Mucosa of stomach (tissue), 1 donor: ENCODE measurements at regions not wholly inside any gene's neighbourhood (a gene's known extent, or its start where the extent isn't known, plus 50 kb on each side); places are given as distances from the start of the nearest gene placed in this dataset.

Experiments used
- H3K27me3 ChIP-seq: one replicate; pipeline ENCODE4 v1.7.0; 2013; ENCODE audit warnings: mild to moderate bottlenecking, low read length; ENCODE audit not compliant: control insufficient read depth, insufficient read depth
- H3K36me3 ChIP-seq: one replicate; pipeline ENCODE4 v1.7.0; 2013; ENCODE audit warnings: low read length; ENCODE audit not compliant: control insufficient read depth, insufficient read depth
- H3K4me1 ChIP-seq: one replicate; pipeline ENCODE4 v1.7.0; 2013; ENCODE audit warnings: mild to moderate bottlenecking, low read length; ENCODE audit not compliant: control insufficient read depth, insufficient read depth
- H3K4me3 ChIP-seq: one replicate; pipeline ENCODE4 v1.7.0; 2013; ENCODE audit warnings: low read length
- H3K9ac ChIP-seq: one replicate; pipeline ENCODE4 v1.7.0; 2013; ENCODE audit warnings: mild to moderate bottlenecking, low read length, moderate library complexity
- H3K9me3 ChIP-seq: one replicate; pipeline ENCODE4 v1.7.0; 2013; ENCODE audit warnings: mild to moderate bottlenecking, low read length, moderate library complexity; ENCODE audit not compliant: control insufficient read depth
- donor health status: Pancreatic carcinoma.

- no peaks in the 10 kb centered on the region for H3K36me3 ChIP-seq
- H3K27me3 ChIP-seq, result no peaks in the 10 kb centered on the region
- H3K4me3 ChIP-seq, result no peak overlapping the region
- H3K9me3 ChIP-seq, result no peaks in the 10 kb centered on the region
- no peak overlapping the region for H3K9ac ChIP-seq
- H3K4me1 ChIP-seq, result peaks cover 70% of the 10 kb centered on the region
Observed at GRCh38 chr10:121242741-121243608, 355.3 kb downstream of the FGFR2 start.

DNA sequence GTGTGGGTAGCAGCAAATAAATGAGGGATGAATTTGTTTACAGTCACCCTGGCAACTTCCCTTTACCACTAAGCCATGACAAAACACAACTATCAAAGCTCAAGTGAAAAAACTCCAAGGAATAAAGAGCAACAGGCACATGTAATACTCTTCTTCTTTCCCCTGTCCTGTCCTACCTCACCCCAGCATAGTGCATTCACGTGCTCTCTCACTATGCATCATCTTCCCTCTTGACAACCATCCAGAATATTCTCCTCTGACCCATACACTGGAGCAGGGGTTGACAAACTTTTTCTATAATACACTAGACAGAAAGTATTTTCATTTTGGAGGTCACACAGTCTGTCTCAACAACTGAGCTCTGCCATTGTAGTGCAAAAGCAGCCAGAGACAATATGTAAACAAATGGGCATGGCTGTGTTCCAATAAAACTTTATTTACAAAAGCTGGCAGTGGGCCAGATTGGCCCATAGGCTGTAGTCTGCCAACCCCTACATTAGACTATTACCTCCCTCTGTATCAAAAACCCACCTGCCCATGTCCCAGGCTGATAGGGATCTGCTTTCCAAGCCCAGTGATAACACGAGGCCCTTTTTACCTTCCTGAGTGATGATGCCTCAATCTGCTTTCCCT is 354.5 kb downstream of the FGFR2 start:
- no peaks in the 10 kb centered on the region for H3K27me3 ChIP-seq
- H3K4me3 ChIP-seq, result no peak overlapping the region
- no peaks in the 10 kb centered on the region for H3K36me3 ChIP-seq
- H3K9me3 ChIP-seq, result no peaks in the 10 kb centered on the region
- H3K4me1 ChIP-seq, result peaks cover 70% of the 10 kb centered on the region
- no peak overlapping the region for H3K9ac ChIP-seq

GRCh38 chr10:121244818-121245217 is 353.4 kb downstream of the FGFR2 start:
- no peak overlapping the region for H3K4me3 ChIP-seq
- no peaks in the 10 kb centered on the region for H3K27me3 ChIP-seq
- H3K36me3 ChIP-seq, result no peaks in the 10 kb centered on the region
- H3K4me1 ChIP-seq, result peaks cover 59% of the 10 kb centered on the region
- H3K9ac ChIP-seq, result no peak overlapping the region
- H3K9me3 ChIP-seq, result no peaks in the 10 kb centered on the region

DNA sequence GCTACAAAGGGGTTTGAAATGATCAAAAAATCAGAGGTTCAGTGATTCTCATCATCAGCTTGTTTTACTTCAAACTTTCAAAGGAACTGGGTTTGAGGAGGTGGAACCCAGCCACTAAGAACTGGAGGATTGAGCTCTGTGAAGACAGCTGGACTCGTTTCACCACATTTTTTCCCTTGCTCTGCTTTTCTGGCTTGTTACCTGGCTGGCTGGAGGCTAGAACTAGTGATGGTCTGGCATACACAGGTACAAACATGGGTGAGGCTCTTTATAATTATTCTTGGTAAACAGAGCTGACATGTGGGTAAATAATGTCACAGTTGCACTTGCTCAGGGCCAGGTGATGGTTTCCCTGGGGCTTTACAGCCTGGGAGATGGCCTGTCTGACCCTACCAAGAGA is 352.5 kb downstream of the FGFR2 start:
- H3K9me3 ChIP-seq, result no peaks in the 10 kb centered on the region
- H3K27me3 ChIP-seq, result no peaks in the 10 kb centered on the region
- no peak overlapping the region for H3K4me3 ChIP-seq
- no peaks in the 10 kb centered on the region for H3K36me3 ChIP-seq
- H3K4me1 ChIP-seq, result peaks cover 50% of the 10 kb centered on the region
- H3K9ac ChIP-seq, result no peak overlapping the region

DNA sequence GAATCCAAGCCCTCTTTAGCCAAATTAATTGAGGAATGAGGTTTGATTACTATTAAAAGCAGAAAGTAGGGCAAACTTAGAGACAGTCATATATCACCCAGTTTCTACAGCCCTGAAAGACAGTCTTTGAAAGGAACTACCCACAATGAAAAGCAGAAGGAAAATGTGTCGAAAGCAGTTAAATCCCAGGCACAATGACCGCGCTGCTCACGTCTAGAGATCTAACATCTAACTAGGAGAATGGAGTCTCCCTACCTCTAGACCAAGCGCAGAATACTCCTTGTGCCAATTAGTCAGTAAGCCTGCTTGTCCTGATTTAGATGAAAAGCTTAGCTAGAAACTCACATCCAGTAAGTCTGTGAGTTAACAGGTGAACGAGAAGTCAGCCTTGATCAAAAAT is 350.0 kb downstream of the FGFR2 start:
- Histone ChIP-seq H3K36me3 (no peaks in the 10 kb centered on the region), H3K4me1 (peaks cover 25% of the 10 kb centered on the region), H3K4me3 (no peak overlapping the region), H3K9ac (no peak overlapping the region), H3K9me3 (no peaks in the 10 kb centered on the region), H3K27me3 (no peaks in the 10 kb centered on the region)

DNA sequence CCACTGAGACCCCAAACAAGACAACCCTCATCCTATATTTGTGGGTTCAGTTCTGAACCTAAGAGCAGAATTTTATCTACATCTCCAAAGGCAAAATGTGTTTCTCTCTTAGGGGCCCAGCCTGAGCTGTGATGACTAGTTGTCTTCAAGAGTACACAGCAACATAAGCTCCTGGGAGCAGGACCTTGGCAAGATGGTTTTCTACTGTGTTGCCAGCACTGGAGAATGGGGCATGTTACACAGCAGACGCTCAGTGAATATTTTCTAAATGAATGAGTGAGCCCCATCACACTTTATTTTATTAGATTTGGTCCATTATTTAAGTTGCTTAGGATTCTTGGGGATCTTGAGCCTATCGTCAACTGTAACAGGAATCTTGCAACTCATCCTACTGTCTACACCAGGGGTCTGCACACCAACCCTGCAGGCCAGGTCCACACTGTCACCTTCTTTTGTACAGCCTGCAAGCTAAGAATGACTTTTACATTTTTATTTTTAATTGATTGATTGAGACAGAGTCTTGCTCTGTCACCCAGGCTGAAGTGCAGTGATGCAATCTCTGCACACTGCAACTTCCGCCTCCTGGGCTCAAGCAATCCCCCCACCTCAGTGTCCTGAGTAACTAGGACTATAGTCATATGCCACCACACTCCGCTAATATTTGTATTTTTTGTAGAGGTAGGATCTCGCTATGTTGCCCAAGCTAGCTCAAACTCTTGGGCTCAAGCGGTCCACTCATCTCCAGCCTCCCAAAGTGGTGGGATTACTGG is 347.1 kb downstream of the FGFR2 start:
- no peaks in the 10 kb centered on the region for H3K9me3 ChIP-seq
- peaks cover 4% of the 10 kb centered on the region for H3K4me1 ChIP-seq
- no peak overlapping the region for H3K9ac ChIP-seq
- no peak overlapping the region for H3K4me3 ChIP-seq
- no peaks in the 10 kb centered on the region for H3K27me3 ChIP-seq
- no peaks in the 10 kb centered on the region for H3K36me3 ChIP-seq

DNA sequence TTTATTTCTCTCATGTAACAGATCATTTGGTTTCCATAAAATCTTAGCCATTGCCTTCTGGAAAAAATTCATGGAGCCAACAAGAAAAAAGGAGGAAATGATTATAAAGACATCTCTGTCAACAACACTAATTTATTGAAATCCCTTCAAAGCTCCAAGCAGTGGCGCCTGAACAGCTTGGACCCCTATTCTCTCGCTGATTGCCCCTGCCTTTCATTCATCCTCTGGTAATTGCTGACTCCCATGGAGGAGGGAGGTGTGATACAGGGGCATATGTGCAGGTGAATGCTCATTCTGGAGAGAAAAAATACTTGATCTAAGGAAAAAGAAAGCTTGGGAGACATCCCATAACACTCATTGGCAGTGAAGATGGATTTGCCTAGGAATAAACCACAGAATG is 345.5 kb downstream of the FGFR2 start:
- Histone ChIP-seq H3K36me3 (no peaks in the 10 kb centered on the region), H3K4me3 (no peak overlapping the region), H3K4me1 (peaks cover 5% of the 10 kb centered on the region), H3K27me3 (no peaks in the 10 kb centered on the region), H3K9ac (no peak overlapping the region), H3K9me3 (no peaks in the 10 kb centered on the region)

GRCh38 chr10:121260377-121260776 is 337.9 kb downstream of the FGFR2 start:
- no peak overlapping the region for H3K4me3 ChIP-seq
- H3K9ac ChIP-seq, result no peak overlapping the region
- H3K27me3 ChIP-seq, result no peaks in the 10 kb centered on the region
- no peaks in the 10 kb centered on the region for H3K9me3 ChIP-seq
- no peaks in the 10 kb centered on the region for H3K36me3 ChIP-seq
- H3K4me1 ChIP-seq, result peaks cover 11% of the 10 kb centered on the region

- H3K9ac ChIP-seq, result no peak overlapping the region
- no peaks in the 10 kb centered on the region for H3K9me3 ChIP-seq
- peaks cover 11% of the 10 kb centered on the region for H3K4me1 ChIP-seq
- H3K4me3 ChIP-seq, result no peak overlapping the region
- H3K36me3 ChIP-seq, result no peaks in the 10 kb centered on the region
- no peaks in the 10 kb centered on the region for H3K27me3 ChIP-seq
Observed at GRCh38 chr10:121261665-121262064, 336.6 kb downstream of the FGFR2 start.

GRCh38 chr10:121262774-121263430 is 335.3 kb downstream of the FGFR2 start:
- Histone ChIP-seq H3K36me3 (no peaks in the 10 kb centered on the region), H3K9ac (no peak overlapping the region), H3K4me1 (peaks cover 13% of the 10 kb centered on the region), H3K4me3 (no peak overlapping the region), H3K9me3 (no peaks in the 10 kb centered on the region), H3K27me3 (no peaks in the 10 kb centered on the region)

DNA sequence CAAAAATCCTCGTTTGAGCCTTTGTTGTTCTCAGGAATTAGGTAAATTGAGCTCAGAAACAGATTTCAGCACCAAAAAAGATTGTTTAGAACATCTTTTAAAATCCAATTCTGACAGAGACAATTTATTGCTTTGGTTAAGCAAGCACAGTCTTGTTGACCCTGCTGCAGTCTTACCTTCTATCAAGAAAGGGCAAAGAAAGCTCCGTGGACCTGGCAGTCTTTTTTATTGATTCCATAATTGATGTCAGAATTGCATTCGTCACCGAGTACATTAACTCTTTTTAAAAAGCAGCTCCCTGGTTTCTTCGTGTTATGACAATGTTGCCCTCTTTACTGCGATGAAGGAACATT is 334.8 kb downstream of the FGFR2 start:
- no peaks in the 10 kb centered on the region for H3K36me3 ChIP-seq
- no peaks in the 10 kb centered on the region for H3K9me3 ChIP-seq
- no peak overlapping the region for H3K4me3 ChIP-seq
- H3K9ac ChIP-seq, result no peak overlapping the region
- H3K27me3 ChIP-seq, result no peaks in the 10 kb centered on the region
- H3K4me1 ChIP-seq, result peaks cover 13% of the 10 kb centered on the region
